ENCODE measurements at regions not wholly inside any gene's neighbourhood (a gene's known extent, or its start where the extent isn't known, plus 50 kb on each side); places are given as distances from the start of the nearest gene placed in this dataset.

DNA sequence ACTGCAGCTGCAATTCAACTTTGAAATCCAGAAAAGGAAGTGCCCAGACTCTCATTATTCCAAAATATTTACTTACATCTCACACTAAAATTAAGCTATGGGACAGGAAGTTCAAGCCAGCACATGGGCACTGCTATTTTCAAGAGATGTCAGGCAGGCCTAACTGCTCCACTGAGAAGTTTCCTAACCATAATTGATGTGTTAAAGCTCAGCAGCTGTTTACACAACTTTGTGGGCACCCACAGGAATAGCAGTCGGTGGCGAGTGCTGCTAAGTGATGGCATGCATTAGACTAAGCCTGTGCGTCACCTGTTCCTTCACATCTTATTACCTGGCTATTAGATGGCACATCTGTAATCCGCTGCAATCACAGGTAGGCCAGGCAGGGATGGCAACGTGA lies 303.3 kb upstream of the DAB1 start:
- Histone ChIP-seq H3K9me3 (ENCODE audit: low read depth) (no peaks in the 10 kb centered on the region), H3K27me3 (peaks cover 4% of the 10 kb centered on the region), H3K4me3 (no peak overlapping the region), H3K27ac (no peak overlapping the region), H4K20me1 (ENCODE audit: insufficient read depth, poor library complexity, severe bottlenecking) (no peaks in the 10 kb centered on the region), H3K36me3 (replicated peaks; ENCODE audit: insufficient read depth, low read depth) (no peaks in the 10 kb centered on the region), H3K79me2 (no peaks in the 10 kb centered on the region), H3K4me1 (ENCODE audit: insufficient read depth) (no peaks in the 10 kb centered on the region), H3K4me2 (no peak overlapping the region), H3K9me2 (replicated peaks; ENCODE audit: insufficient read depth) (no peaks in the 10 kb centered on the region), H2AFZ (no peak overlapping the region)
- DNase-seq (ENCODE audit: low spot score), result no peak
- WGBS (ENCODE audit: low lambda C conversion rate, missing lambda C conversion rate), result 86% methylated on average over 5 of the region's 5 CpGs
- TF ChIP-seq EZH2phosphoT487 (IDR thresholded peaks at IDR 0.05; ENCODE audit: low read depth, severe bottlenecking, unreplicated experiment), result no peak
- no peak for TF ChIP-seq EZH2 (IDR thresholded peaks at IDR 0.05; ENCODE audit: borderline replicate concordance)
- TF ChIP-seq, protein P1, sequence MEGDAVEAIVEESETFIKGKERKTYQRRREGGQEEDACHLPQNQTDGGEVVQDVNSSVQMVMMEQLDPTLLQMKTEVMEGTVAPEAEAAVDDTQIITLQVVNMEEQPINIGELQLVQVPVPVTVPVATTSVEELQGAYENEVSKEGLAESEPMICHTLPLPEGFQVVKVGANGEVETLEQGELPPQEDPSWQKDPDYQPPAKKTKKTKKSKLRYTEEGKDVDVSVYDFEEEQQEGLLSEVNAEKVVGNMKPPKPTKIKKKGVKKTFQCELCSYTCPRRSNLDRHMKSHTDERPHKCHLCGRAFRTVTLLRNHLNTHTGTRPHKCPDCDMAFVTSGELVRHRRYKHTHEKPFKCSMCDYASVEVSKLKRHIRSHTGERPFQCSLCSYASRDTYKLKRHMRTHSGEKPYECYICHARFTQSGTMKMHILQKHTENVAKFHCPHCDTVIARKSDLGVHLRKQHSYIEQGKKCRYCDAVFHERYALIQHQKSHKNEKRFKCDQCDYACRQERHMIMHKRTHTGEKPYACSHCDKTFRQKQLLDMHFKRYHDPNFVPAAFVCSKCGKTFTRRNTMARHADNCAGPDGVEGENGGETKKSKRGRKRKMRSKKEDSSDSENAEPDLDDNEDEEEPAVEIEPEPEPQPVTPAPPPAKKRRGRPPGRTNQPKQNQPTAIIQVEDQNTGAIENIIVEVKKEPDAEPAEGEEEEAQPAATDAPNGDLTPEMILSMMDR (IDR thresholded peaks at IDR 0.05; ENCODE audit: poor library complexity), result no peak

GRCh38 chr1:57725318-57725717 lies 301.5 kb upstream of the DAB1 start:
- H3K9me2 ChIP-seq (replicated peaks; ENCODE audit: insufficient read depth), result no peaks in the 10 kb centered on the region
- no peak overlapping the region for H3K4me2 ChIP-seq

DNA sequence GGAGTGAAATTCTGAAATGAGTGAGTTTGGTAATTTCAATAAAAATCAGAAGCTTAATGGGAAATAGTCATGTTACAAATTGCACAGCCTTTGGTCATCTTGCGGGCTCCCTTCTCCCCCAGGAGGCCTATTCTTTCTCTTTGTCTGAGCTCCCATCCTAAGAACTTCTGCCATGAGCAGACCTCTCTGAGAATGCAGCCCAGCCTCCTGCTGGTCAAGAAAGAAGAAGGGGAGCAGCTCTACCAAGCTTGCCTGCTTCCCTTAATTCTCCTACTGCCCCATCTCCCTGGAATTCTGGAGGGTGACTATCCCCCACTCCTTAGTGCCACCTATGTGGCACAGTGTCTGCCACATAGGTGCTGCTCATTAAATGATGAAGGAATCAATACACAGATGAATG lies 300.7 kb upstream of the DAB1 start:
- Histone ChIP-seq H3K79me2 (no peaks in the 10 kb centered on the region), H3K4me2 (no peak overlapping the region), H3K27ac (no peak overlapping the region), H3K27me3 (peaks cover 8% of the 10 kb centered on the region), H3K9me2 (replicated peaks; ENCODE audit: insufficient read depth) (no peaks in the 10 kb centered on the region), H3K36me3 (replicated peaks; ENCODE audit: insufficient read depth, low read depth) (no peaks in the 10 kb centered on the region), H3K4me1 (ENCODE audit: insufficient read depth) (no peaks in the 10 kb centered on the region), H4K20me1 (ENCODE audit: insufficient read depth, poor library complexity, severe bottlenecking) (no peaks in the 10 kb centered on the region), H2AFZ (no peak overlapping the region), H3K9me3 (ENCODE audit: low read depth) (no peaks in the 10 kb centered on the region), H3K4me3 (no peak overlapping the region)
- TF ChIP-seq EZH2 (IDR thresholded peaks at IDR 0.05; ENCODE audit: borderline replicate concordance) (no peak), EZH2phosphoT487 (IDR thresholded peaks at IDR 0.05; ENCODE audit: low read depth, severe bottlenecking, unreplicated experiment) (no peak)
- TF ChIP-seq, protein P1 (IDR thresholded peaks at IDR 0.05; ENCODE audit: poor library complexity), result no peak
- WGBS (ENCODE audit: low lambda C conversion rate, missing lambda C conversion rate), result 100% methylated on average over 1 of the region's 1 CpG
- no peak for DNase-seq (ENCODE audit: low spot score)

More at GRCh38 chr1:57725318-57725717, 301.5 kb upstream of the DAB1 start:
- Histone ChIP-seq H3K27ac (no peak overlapping the region), H3K4me3 (no peak overlapping the region), H2AFZ (no peak overlapping the region), H3K79me2 (no peaks in the 10 kb centered on the region), H3K4me1 (ENCODE audit: insufficient read depth) (no peaks in the 10 kb centered on the region), H3K27me3 (peaks cover 8% of the 10 kb centered on the region), H3K36me3 (replicated peaks; ENCODE audit: insufficient read depth, low read depth) (no peaks in the 10 kb centered on the region), H3K9me3 (ENCODE audit: low read depth) (no peaks in the 10 kb centered on the region), H4K20me1 (ENCODE audit: insufficient read depth, poor library complexity, severe bottlenecking) (no peaks in the 10 kb centered on the region)
- no peak for DNase-seq (ENCODE audit: low spot score)
- TF ChIP-seq EZH2 (IDR thresholded peaks at IDR 0.05; ENCODE audit: borderline replicate concordance) (no peak), EZH2phosphoT487 (IDR thresholded peaks at IDR 0.05; ENCODE audit: low read depth, severe bottlenecking, unreplicated experiment) (no peak)
- TF ChIP-seq, protein P1 (IDR thresholded peaks at IDR 0.05; ENCODE audit: poor library complexity), result no peak
- 79% methylated on average over 4 of the region's 4 CpGs for WGBS (ENCODE audit: low lambda C conversion rate, missing lambda C conversion rate)
